RCC 7860 (cell line): ENCODE measurements at regions not wholly inside any gene's neighbourhood (a gene's known extent, or its start where the extent isn't known, plus 50 kb on each side); places are given as distances from the start of the nearest gene placed in this dataset.
"Not testable (repeated sequence)": the region's sequence is repeated elsewhere in the genome, so short reads cannot be mapped to it uniquely, and the experiment has no call there.

Source experiments
- DNase-seq: peaks from one replicate; pipeline ENCODE4 v3.0.0-alpha.2; 2015; ENCODE audit warnings: low spot score
- FAIRE-seq: peaks from 2 replicates; lab custom pipeline; 2012; peaks lifted over from hg19 to GRCh38; lab: Jason Lieb, UNC

DNA sequence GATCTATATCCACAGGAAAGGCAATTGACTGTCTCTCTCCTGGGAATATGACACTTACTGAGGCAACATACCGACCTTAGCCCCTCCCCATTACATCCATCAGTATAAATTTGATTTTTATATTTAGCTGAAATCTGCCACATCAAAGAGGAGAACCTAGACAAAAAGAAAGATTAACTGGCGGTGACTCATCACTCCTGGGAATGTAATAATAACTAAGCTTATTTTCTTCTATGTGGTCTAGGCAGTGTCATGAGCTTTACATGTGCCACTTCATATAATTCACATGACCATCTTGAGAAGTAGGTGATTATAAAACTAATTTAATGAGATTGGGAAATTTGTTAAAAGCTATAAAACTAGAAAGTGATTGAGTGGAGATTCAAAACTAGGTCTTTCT is 520.0 kb upstream of the HS3ST5 start:
- FAIRE-seq (no peak), DNase-seq (no peak)

DNA sequence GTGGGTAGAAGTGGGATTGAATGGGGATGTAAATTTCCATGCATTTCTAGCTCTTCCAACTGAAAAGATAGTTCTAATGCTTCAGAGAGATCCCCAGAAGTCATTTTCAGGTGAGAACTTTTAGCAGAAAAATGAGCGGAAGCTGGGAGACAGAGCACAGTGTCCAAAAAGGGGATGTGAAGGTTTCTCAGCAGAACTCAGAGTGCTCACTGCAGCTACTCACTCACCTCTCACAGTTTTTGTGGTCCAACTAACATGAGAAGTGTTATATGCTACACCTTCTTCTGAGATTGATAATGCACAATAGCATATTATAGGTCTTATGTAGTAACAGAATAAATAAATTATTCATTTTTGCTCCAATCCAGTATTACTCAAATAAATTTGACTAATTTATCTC is 519.2 kb upstream of the HS3ST5 start:
- no peak for FAIRE-seq
- no peak for DNase-seq

DNA sequence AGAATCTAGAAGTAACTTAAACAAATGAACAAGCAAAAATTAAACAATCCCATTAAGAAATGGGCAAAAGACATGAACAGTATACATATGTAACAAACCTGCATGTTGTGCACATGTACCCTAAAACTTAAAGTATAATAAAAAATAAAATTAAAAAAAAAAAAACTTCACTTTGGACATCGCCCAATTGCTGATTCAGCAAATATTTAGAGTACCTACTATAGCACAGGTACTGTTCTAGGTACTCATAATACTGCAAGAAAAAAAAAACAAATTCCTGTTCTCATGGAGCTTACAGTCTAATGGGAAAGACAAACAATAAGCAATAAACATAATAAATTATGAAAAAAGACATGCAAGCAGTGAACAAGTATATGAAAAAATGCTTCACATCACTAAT is 501.5 kb upstream of the HS3ST5 start:
- no peak for DNase-seq
- no peak for FAIRE-seq

DNA sequence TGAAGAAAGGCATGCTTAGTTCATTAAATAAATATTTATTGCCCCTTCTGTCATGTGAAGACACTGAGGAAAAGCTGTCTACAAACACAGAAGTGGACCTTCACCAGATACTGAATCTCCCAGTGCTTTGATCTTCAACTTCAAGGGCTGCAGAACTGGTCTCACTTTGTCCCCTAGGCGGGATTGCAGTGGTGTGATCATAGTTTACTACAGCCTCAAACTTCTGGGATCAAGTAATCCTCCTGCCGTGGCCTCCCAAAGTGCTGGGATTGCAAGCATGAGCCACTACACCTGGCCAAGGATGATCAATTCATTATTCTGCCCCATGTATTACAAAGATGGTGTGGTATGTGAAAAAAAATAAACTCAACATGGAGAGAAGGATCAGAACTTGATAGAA is 496.2 kb upstream of the HS3ST5 start:
- no peak for FAIRE-seq
- no peak for DNase-seq

DNA sequence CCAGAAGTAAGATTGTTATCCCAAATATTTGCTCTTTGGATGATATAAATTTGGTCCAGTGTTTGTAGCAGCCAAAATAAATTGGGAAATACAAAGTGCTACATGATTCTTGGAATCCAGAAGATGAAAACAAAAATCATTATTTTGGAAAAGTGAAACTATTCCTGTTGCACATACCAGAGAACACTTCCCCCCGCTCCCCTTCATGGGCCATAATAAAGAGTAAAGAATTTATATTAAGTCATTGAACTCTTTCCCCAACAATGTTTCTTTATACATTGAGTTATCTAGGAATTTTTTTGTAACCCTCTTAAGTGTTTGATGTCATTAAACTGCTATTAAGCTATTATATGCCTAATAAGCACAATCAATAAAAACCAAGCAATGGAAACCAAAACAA is 490.4 kb upstream of the HS3ST5 start:
- FAIRE-seq (no peak), DNase-seq (no peak)

DNA sequence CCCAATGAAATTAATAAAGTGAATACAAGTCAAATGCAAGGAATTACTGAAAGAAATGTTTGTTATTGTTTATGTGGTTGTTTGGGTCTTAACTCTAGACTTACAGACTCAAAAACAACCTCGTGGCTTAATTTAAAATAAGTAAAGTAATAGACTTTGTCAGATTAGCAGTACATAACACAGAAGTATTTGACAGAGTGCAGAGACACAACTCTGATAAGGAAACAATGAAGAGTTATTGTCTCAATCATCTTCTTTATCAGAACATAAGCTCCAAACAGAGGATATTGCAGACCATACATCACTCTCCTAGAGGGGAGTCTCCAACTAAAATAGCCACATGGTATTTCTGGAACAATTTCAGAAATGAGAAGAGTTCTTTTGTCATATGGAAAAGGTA is 487.7 kb upstream of the HS3ST5 start:
- FAIRE-seq (no peak), DNase-seq (no peak)

DNA sequence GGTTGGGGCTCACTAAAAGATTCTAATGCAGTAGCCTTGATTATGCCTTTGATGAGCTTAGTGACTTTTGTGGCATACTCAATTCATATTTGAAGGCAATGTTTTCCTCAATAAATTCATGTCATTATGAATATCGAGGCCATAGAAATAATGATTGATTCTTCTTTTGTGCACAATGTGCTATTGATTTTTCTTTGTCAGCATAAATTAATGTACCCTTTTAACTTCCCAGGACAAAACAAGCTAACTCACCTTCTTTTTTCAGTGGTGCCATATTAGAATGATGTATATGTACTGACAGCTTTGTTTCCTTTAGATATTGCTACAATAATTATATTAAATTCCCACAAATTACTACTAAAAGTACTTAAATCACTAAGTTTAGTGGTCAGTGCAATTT is 484.3 kb upstream of the HS3ST5 start:
- DNase-seq (no peak), FAIRE-seq (no peak)

DNA sequence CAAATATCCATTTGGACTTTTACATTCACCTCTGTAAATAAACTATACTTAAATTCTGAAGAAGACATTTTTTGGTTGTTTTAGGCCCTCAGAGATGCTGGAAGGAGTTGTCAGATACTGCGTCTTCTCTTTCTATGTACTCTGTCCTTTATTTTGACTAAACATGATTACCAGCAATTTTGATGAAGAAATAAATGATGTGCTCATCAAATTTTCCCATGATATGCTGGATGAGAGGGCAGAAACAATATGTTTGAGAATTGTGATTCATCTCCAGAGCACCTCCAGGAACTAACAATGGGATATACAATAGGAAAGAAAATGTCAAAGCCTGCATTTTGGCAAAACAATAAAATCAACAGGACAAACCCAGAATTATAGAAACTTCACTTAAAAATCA is 481.6 kb upstream of the HS3ST5 start:
- DNase-seq (no peak), FAIRE-seq (no peak)

DNA sequence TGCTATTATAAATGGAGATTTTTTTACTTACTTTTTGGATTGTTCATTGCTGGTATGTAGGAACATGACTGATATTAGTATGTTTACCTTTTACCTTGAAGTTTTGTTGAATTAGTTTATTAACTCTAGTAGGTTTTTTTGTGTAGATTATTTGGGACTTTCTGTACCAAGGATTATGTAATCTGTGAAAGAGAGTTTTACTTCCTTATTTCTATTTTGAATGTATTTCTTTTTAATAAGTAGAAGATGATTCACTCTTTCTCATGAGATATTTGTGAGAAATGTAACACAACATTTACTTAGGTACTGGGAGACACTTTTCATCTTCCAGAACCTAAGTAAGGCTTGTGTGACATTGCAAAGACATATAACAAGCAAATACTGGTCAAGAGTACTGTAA is 473.9 kb upstream of the HS3ST5 start:
- FAIRE-seq, result no peak
- DNase-seq, result no peak

DNA sequence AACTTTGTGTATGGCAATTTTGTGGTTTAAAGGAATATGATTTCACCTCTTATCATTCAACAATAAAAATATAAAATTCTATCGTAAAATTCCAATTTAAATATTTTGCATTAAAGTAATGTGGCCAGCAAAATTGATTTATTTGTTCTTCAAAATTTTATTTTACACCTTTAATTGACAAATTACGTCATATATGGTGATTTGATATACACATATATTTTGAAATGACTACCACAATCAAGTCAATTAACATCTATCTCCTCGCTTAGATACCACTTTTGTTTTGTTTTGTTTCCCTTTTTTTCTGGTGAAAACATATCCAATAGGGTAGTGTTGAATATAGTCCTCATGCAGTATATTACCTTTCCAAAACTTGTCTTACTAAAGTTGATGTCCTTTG is 467.6 kb upstream of the HS3ST5 start:
- DNase-seq (no peak), FAIRE-seq (no peak)

DNA sequence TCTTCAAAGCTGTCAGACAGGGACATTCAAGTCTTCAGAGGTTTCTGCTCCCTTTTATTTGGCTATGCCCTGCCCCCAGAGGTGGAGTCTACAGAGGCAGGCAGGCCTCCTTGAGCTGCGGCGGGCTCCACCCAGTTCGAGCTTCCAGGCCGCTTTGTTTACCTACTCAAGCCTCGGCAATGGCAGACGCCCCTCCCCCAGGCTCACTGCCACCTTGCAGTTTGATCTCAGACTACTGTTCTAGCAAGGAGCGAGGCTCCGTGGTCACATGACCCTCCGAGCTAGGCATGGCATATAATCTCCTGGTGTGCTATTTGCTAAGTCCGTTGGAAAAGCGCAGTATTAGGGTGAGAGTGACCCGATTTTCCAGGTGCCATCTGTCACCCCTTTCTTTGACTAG is 462.6 kb upstream of the HS3ST5 start:
- DNase-seq, FAIRE-seq: not testable (repeated sequence)

DNA sequence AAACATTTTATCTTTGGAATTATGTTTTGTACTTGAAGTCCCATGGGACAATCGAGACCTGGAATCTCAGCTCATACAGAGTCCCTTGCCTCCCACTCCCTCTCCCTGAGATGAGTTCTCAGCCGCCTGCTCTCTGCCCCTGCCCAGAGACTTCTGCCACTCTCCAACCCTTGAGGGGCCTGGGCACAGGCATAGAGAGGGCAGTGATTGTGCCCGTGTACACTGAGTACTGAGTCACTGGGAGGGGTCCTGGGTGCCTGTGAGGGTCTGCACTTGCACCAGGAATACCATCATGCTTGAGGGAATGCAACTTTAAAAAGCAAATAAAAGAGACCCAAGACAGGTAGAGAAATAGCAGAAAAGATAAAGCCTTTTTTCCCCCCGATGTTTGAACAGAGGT is 453.8 kb upstream of the HS3ST5 start:
- FAIRE-seq, result no peak
- DNase-seq, result no peak

DNA sequence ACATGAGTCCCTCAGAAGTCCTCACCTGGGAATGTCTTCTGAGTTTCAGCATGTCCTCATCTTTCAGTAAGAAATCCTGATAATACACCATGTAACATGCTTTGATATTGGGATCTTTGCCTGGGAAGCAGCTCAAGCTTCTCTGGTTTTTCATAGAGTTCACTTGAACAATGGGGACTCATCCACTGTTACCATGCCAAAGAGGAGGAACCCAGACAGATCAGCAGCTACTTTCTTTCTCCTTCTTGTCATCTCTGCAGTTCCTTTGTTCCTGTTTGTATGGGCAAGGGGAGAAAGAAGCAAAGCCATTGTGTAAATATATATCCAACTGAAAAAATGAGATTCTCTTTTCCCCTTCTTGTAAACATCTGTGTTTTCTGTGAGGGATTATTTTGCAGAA is 450.6 kb upstream of the HS3ST5 start:
- FAIRE-seq (no peak), DNase-seq (no peak)

DNA sequence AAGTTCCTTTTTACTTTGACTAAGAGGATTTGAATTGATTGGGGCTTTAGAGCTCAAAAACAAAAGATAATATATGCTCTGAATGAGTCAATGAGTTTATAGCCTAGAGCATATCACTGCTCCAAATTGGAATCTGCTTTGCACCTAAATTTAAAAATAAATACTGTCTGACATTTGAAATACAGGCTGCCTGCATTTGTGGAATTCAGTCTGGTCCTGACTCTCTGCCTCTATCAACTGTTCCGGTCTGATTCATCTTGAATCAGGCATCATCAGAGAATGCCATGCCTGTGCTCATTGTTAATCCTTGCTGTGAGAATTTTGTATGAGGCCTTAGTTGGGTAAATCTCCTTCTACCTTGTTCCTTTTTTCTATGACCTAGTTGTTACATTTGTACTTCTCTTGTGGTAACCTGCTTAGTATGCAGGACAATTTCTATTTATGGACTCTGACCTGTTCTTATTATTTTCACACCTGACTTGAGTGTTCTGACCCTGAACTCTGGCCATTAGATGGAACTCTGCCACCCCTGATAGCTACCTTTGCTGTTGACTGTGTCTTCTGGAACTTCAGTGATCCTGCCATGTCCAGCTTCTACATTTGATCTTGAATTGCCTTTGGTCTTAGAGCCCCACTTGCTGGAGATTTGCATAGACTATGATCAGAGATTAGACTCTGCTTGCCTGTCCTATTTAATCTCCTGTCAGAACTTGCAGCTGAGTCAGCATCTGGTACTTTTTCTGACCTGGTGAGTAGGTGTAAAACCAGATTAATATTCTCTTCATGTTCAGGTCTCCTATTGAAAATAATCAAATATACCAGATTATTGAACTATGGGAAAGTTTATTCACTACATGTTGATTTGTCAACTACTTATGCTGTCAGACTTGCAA is 442.7 kb upstream of the HS3ST5 start:
- DNase-seq (no peak), FAIRE-seq (no peak)

DNA sequence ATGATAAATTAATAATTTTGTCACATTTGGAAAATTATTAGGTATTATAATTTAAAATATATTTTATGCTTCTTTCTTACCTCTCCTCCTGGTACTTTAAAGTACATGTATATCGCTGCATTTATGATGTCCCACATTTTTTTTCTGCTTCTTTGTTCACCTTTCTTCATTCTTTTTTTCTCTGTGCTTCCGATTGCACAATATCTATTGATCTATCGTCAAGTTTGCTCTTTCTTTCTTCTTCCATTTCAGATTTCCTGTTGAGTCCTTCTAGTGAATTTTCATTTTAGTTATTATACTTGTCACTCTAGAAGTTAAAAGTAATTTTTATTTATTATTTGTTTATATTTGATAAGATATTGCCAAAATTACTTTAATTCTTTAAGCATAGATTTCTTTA is 441.0 kb upstream of the HS3ST5 start:
- DNase-seq (no peak), FAIRE-seq (no peak)

DNA sequence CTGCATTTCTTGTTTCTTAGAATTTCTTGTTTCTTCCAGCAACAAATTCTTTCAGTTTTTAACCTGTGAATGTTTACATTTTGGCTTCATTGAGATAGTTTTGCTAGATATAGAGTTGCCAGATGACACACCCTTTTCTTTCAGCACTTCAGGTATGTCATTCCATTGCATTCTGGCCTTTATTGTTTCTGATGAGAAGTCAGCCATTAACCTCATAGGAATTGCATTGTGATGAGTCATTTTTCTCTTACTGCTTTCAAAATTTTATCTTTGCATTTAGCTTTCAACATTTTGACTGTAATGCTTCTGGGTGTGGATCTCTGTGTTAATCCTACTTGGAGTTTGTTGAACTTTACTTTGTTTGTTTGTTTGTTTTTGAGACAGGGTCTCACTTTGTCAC is 440.3 kb upstream of the HS3ST5 start:
- no peak for DNase-seq
- FAIRE-seq, result no peak

DNA sequence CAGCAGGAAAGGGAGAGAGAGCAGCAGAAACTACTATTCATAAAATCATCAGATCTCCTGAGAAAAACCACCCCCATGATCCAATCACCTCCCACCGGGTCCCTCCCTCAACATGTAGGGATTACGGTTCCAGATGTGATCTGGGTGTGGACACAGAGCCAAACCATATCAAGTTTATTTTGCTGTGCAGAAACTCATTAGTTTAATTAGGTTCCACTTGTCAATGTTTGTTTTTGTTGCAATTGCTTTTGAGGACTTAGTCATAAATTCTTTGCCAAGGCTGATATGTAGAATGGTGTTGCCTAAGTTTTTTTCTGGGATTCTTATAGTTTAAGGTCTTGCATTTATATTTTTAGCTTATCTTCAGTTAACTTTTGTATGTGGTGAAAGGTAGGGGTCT is 422.0 kb upstream of the HS3ST5 start:
- FAIRE-seq (no peak), DNase-seq (no peak)

DNA sequence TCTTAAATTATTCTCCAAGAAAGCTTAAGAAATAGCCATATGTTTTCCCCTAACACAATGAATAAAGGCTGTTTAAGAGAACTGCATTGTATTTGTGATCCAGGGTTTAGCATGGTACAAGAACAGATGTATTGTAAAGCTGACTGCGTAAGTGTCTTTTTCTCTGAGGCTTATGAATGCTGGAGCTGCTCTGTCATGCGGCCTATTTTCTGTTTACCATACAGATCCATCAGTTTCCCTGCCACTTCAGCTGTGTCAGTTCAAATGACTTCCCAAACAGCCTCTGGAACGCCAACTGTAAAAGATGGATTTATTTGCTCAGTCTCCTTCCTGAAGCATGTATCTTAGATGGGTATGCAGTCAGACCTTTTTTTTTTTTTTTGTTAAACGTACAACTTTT is 419.3 kb upstream of the HS3ST5 start:
- FAIRE-seq (no peak), DNase-seq (no peak)

DNA sequence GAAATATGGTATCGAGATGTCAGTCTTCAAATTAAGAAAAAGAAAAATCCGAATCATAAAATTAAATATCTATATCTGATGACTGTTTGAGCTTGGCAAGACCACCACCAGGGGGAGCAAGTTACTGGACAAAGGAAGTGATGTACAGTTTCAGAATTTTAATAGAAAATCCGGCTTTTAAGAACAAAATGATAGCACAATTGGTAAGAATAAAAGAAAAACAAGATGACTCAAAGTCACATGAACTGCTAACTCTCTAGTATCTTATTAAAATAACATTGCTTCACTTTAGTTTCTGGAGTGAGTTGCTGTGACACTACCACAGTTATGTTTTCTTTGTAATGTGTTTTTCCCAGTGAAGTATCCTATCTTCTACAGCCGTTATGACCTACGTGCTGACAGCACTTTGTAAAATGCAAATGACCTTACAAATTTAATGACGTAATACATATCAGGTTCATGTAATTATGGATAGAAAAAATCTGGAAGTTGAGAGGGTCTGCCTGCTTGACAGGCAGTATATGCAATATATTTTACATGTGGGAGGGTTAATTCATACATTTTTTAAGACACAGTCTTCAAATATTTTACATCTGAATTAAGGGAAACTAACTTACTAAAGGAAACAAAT is 405.3 kb upstream of the HS3ST5 start:
- no peak for FAIRE-seq

DNA sequence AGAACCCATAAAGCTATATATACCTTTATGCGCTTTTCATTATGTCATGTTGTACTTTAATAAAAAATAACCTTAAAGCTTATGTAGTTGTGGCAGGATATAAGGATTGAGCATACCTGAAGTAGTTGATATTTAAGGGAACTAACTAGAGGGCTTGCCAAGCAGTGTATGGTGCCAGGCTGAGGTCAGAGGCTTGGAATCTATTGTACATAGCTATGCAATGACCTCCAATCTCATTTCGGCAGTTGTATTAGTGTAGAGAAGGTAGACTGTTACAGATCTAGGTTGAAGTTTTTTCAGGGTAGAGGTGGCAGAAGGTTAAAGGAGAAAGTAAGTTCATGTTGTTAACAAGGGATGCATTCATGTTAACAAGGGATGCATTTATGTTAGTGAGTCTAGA is 397.7 kb upstream of the HS3ST5 start:
- DNase-seq (no peak), FAIRE-seq (no peak)

More for the DNA sequence above, 405.3 kb upstream of the HS3ST5 start:
- no peak for DNase-seq

DNA sequence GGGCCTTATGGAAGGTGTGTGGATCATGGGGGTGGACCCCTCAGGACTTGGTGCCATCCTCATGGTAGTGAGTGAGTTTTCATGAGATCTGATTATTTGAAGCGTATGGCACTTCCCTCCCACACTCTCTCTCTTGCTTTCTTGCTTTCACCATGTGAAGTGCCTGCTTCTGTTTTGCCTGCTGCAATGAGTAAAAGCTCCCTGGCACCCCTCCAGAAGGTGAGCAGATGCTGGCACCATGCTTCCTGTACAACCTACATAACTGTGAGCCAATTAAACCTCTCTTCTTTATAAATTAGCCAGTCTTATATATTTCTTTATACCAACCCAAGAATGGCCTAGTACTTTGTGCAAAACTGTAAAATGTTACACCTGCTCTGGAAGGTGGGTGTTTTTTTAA is 396.8 kb upstream of the HS3ST5 start:
- FAIRE-seq (no peak), DNase-seq (no peak)

DNA sequence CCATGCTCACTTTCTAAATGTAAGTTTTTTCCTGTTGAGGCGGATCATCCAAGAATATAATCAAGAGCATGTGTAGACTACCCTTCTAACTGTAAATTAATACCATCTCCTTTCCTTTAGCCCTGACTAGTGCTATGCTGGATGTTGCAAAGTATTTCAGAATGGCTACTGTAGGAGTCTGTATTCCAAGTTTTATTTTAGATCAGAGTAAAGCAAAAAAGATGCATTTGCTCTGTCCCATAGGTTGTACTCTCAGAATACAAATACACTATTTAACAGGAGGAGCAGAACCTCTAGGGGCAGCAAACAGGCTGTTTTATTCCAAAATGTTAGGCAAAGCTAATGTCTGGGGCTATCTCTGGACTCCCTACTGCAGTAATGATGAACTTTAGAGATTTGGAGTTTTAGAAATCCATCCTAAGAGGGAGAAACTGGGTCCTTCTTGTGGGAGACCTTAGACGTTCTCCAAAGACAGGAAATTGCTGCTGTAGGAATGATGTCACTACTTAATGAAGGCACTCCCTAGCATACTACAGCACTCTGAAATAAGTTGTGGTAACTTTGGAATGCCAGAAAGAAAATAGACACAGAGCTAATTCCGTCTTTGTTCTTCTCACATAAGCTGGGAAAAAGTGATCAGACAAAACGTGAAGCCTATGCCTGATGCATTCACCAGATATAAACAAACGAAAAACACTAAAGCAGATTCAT is 392.4 kb upstream of the HS3ST5 start:
- FAIRE-seq, result no peak
- DNase-seq, result no peak
